ENCODE measurements at regions not wholly inside any gene's neighbourhood (a gene's known extent, or its start where the extent isn't known, plus 50 kb on each side); places are given as distances from the start of the nearest gene placed in this dataset.

- DNase-seq, result no peak
- no peak for TF ChIP-seq CTCF (IDR thresholded peaks at IDR 0.05)
- no peak overlapping the region for H3K27ac Mint-ChIP-seq
- H3K36me3 Mint-ChIP-seq (ENCODE audit: low read depth), result peaks cover 15% of the 10 kb centered on the region
- no peak overlapping the region for H3K4me3 Mint-ChIP-seq
- H3K4me1 Mint-ChIP-seq (ENCODE audit: low read depth), result peaks cover 41% of the 10 kb centered on the region
- no peaks in the 10 kb centered on the region; the same call in 1 of the 2 replicates for H3K27me3 Mint-ChIP-seq (ENCODE audit: insufficient read depth)
- peaks cover 15% of the 10 kb centered on the region for H3K9me3 Mint-ChIP-seq
These were observed 146.3 kb upstream of the RGMB start for GRCh38 chr5:98627121-98627520.

GRCh38 chr5:98630621-98631020 lies 142.8 kb upstream of the RGMB start:
- no peaks in the 10 kb centered on the region for H3K27me3 Mint-ChIP-seq (ENCODE audit: insufficient read depth)
- peaks cover 15% of the 10 kb centered on the region for H3K9me3 Mint-ChIP-seq
- no peak for TF ChIP-seq CTCF (IDR thresholded peaks at IDR 0.05)
- H3K4me3 Mint-ChIP-seq, result no peak overlapping the region
- H3K27ac Mint-ChIP-seq, result peak overlapping the region; percentile 81
- H3K36me3 Mint-ChIP-seq (ENCODE audit: low read depth), result peaks cover 15% of the 10 kb centered on the region
- DNase-seq, result no peak
- H3K4me1 Mint-ChIP-seq (ENCODE audit: low read depth), result peaks cover 51% of the 10 kb centered on the region

GRCh38 chr5:98631311-98632054 lies 142.0 kb upstream of the RGMB start:
- Mint-ChIP-seq H3K4me3 (peak overlapping the region; percentile 63), H3K9me3 (peaks cover 15% of the 10 kb centered on the region), H3K27me3 (ENCODE audit: insufficient read depth) (no peaks in the 10 kb centered on the region), H3K27ac (peak overlapping the region; percentile 81), H3K4me1 (ENCODE audit: low read depth) (peaks cover 57% of the 10 kb centered on the region), H3K36me3 (ENCODE audit: low read depth) (peaks cover 15% of the 10 kb centered on the region)
- no peak for TF ChIP-seq CTCF (IDR thresholded peaks at IDR 0.05)
- peak; percentile 93 for DNase-seq

- Mint-ChIP-seq H3K27me3 (ENCODE audit: insufficient read depth) (no peaks in the 10 kb centered on the region), H3K27ac (no peak overlapping the region), H3K4me3 (no peak overlapping the region), H3K9me3 (no peaks in the 10 kb centered on the region), H3K4me1 (ENCODE audit: low read depth) (peaks cover 75% of the 10 kb centered on the region), H3K36me3 (ENCODE audit: low read depth) (no peaks in the 10 kb centered on the region)
- no peak for TF ChIP-seq CTCF (IDR thresholded peaks at IDR 0.05)
- no peak for DNase-seq
These were observed 137.8 kb upstream of the RGMB start for GRCh38 chr5:98635656-98636055.

GRCh38 chr5:98637116-98637515 lies 136.3 kb upstream of the RGMB start:
- no peak overlapping the region for H3K27ac Mint-ChIP-seq
- H3K4me1 Mint-ChIP-seq (ENCODE audit: low read depth), result peaks cover 66% of the 10 kb centered on the region
- DNase-seq, result no peak
- H3K36me3 Mint-ChIP-seq (ENCODE audit: low read depth), result no peaks in the 10 kb centered on the region
- no peak for TF ChIP-seq CTCF (IDR thresholded peaks at IDR 0.05)
- H3K9me3 Mint-ChIP-seq, result no peaks in the 10 kb centered on the region
- H3K27me3 Mint-ChIP-seq (ENCODE audit: insufficient read depth), result no peaks in the 10 kb centered on the region
- H3K4me3 Mint-ChIP-seq, result no peak overlapping the region

Data from HFFc6 (cell line).